ENCODE measurements at regions not wholly inside any gene's neighbourhood (a gene's known extent, or its start where the extent isn't known, plus 50 kb on each side); places are given as distances from the start of the nearest gene placed in this dataset.

DNA sequence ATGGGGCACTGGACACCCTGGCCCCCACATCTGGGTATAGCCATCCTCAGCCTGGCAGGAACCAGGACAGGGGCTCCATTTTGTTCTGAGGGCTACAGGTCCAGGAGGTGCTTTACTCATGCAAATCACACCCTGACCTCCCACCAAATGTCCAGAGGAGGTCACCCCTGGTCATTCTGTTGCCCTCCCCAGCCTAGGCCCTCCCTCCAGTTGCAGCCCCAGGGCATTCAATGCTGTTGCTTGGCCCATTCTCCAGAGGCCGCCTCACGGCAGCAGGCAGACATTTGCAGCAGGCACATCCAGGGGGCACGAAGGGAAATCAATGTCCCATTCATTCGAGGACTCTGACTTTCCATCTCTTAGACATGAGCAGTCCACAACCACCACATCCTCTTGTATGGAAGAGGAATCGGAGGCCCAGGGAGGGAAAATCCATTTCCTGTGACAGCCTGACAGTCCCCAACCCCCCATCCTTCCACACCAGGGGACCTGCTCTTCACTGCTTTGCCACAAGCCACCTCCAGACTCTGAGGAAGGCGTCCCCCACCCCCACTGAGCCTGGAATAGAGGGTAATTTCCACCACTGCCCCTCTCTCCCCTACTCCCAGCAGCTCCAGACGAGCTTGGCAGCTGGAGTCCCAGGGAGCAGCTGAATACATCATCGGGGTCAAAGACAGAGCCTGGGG lies 76.2 kb upstream of the UNC5B start:
- TF ChIP-seq, protein P1, sequence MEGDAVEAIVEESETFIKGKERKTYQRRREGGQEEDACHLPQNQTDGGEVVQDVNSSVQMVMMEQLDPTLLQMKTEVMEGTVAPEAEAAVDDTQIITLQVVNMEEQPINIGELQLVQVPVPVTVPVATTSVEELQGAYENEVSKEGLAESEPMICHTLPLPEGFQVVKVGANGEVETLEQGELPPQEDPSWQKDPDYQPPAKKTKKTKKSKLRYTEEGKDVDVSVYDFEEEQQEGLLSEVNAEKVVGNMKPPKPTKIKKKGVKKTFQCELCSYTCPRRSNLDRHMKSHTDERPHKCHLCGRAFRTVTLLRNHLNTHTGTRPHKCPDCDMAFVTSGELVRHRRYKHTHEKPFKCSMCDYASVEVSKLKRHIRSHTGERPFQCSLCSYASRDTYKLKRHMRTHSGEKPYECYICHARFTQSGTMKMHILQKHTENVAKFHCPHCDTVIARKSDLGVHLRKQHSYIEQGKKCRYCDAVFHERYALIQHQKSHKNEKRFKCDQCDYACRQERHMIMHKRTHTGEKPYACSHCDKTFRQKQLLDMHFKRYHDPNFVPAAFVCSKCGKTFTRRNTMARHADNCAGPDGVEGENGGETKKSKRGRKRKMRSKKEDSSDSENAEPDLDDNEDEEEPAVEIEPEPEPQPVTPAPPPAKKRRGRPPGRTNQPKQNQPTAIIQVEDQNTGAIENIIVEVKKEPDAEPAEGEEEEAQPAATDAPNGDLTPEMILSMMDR (IDR thresholded peaks at IDR 0.05) = no peak

DNA sequence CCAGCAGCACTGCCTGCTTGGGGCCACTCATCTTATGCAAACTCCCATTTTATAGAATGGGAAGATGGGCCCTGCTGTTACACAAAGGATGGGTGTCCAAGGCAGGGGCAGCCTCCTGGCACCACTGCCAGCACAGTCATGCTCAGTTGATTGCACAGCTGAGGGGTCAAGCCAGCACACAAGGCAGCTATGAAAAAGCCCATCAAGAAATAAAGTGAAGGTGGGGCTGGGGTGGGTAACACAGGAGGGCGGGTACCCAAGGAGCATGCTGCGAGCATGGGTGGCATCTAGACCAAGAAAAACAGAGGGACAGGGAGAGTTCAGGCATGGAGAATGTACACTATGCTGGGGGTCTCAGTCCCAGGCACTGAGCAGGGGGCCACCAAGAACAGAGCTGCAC lies 74.7 kb upstream of the UNC5B start:
- ATAC-seq = no peak
- intact Hi-C loops (cut with DNase I, micrococcal nuclease) = no loop called here

More for the DNA sequence above, 76.2 kb upstream of the UNC5B start:
- Histone ChIP-seq H3K36me3 (ENCODE audit: low read depth) (no peaks in the 10 kb centered on the region), H3K4me1 (ENCODE audit: low read depth) (no peaks in the 10 kb centered on the region), H3K4me3 (no peak overlapping the region), H3K9me3 (no peaks in the 10 kb centered on the region)
- intact Hi-C loops (cut with DNase I, micrococcal nuclease) = no loop called here
- ATAC-seq (no peak), DNase-seq (no peak)

DNA sequence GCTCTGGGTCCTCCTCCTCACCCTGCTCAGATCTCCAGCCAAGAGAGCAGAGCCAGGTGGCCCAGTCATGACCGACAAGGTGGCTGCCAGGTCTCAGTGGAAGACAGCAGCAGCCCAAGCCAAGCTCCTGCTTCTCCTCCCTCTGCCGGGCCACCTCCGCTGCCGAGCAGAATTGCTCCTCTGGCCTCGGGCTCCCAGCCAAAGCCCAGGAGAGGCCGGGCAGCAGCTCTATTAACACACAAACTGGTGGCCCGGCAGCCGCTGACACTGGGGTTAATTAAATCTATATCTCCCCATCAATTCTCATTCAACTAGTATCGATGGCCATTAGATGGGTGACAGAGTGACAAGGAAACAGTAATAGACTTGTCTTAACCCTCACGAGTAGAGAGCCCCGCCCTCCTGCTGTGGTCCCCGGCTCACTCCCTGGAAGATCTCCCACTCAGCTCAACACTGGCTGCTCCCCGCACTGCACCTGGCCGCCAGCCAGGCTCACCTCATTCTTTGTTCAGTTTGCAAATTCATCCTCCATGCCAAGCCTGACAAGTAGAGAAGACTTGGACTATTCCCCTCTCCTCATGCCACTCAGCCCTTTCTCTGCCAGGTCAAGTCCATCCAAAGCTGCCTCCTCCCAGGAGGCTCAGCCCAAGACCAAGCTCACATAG lies 74.1 kb upstream of the UNC5B start:
- Histone ChIP-seq H3K36me3 (ENCODE audit: low read depth) (no peaks in the 10 kb centered on the region), H3K9me3 (no peaks in the 10 kb centered on the region), H3K4me3 (no peak overlapping the region), H3K4me1 (ENCODE audit: low read depth) (no peaks in the 10 kb centered on the region)
- TF ChIP-seq, protein P1 (IDR thresholded peaks at IDR 0.05) = no peak
- intact Hi-C loops (cut with DNase I, micrococcal nuclease) = no loop called here
- DNase-seq (no peak), ATAC-seq (no peak)

More for the DNA sequence above, 74.7 kb upstream of the UNC5B start:
- H3K9me3 ChIP-seq = no peaks in the 10 kb centered on the region
- TF ChIP-seq, protein P1 (IDR thresholded peaks at IDR 0.05) = no peak
- no peaks in the 10 kb centered on the region for H3K4me1 ChIP-seq (ENCODE audit: low read depth)
- no peak overlapping the region for H3K4me3 ChIP-seq
- H3K36me3 ChIP-seq (ENCODE audit: low read depth) = no peaks in the 10 kb centered on the region
- DNase-seq = no peak

DNA sequence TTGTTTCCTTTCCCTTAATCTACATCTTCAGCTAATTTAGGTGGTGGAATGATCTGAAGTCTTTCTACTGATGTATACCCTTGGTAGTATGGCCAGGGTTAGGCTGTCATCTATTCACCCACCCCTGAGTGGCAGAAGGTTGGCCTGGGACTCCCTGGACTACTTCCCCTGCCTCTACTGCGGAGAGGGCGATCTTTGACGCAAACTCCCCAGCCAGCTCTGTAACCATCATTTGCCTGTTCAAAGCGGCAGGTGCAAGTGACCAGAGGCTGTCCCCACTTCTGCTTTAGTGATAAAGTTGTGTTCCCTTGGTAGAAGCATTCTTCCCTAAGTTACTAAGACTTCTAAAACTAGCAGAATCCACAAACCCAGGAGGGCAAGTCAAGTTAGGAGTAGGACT lies 70.8 kb upstream of the UNC5B start:
- Histone ChIP-seq H3K9me3 (no peaks in the 10 kb centered on the region), H3K4me3 (no peak overlapping the region), H3K36me3 (ENCODE audit: low read depth) (no peaks in the 10 kb centered on the region), H3K4me1 (ENCODE audit: low read depth) (no peaks in the 10 kb centered on the region)
- DNase-seq = no peak
- ATAC-seq = no peak
- TF ChIP-seq, protein P1 (IDR thresholded peaks at IDR 0.05) = no peak
- intact Hi-C loops (cut with DNase I, micrococcal nuclease) = no loop called here

DNA sequence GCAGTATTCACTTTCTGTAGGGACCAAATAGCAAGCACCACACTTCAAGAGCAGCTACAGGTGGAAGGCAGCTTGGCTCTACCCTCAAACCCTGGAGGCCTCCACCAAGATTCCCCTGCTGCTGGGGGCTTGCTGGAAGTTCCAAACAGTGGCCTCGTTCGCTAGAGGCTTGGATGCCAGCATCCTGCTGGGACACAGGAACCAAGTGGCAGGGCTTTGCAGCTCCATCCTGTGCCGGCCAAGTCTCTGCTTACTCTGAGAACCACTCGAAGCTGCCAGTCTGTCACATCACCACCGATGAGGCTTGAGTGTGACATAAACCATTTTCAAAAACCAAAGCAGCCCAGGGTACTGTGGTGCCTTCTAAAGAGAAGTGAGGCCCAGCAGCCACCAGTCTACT lies 69.2 kb upstream of the UNC5B start:
- intact Hi-C loops (cut with DNase I, micrococcal nuclease) = no loop called here
- Histone ChIP-seq H3K4me3 (no peak overlapping the region), H3K4me1 (ENCODE audit: low read depth) (no peaks in the 10 kb centered on the region), H3K9me3 (no peaks in the 10 kb centered on the region), H3K36me3 (ENCODE audit: low read depth) (no peaks in the 10 kb centered on the region)
- no peak for DNase-seq
- ATAC-seq = no peak
- TF ChIP-seq, protein P1 (IDR thresholded peaks at IDR 0.05) = no peak
